NCI-H1048 (cell line): ENCODE measurements at regions not wholly inside any gene's neighbourhood (a gene's known extent, or its start where the extent isn't known, plus 50 kb on each side); places are given as distances from the start of the nearest gene placed in this dataset.

ENCODE experiments used
- DNase-seq: peaks from one replicate; lab custom pipeline; 2025; lab: John Stamatoyannopoulos, UW

- no peak for DNase-seq
Measured at GRCh38 chr16:77553130-77553529, 118.3 kb upstream of the ADAMTS18 start.

GRCh38 chr16:77555126-77555525 lies 120.3 kb upstream of the ADAMTS18 start:
- no peak for DNase-seq

- no peak for DNase-seq
Measured at GRCh38 chr16:77555791-77556190, 121.0 kb upstream of the ADAMTS18 start.

GRCh38 chr16:77556201-77556873 lies 121.5 kb upstream of the ADAMTS18 start:
- DNase-seq: no peak

- DNase-seq: no peak
Measured at GRCh38 chr16:77557385-77557784, 122.6 kb upstream of the ADAMTS18 start.

- DNase-seq: no peak
Measured at GRCh38 chr16:77558786-77559185, 124.0 kb upstream of the ADAMTS18 start.

GRCh38 chr16:77562497-77562896 lies 127.7 kb upstream of the ADAMTS18 start:
- DNase-seq: no peak

GRCh38 chr16:77564791-77565390 lies 130.1 kb upstream of the ADAMTS18 start:
- DNase-seq: no peak

- DNase-seq: no peak
Measured at GRCh38 chr16:77569406-77569805, 134.6 kb upstream of the ADAMTS18 start.

- DNase-seq: no peak
Measured at GRCh38 chr16:77570574-77570973, 135.7 kb upstream of the ADAMTS18 start.

GRCh38 chr16:77571115-77571862 lies 136.5 kb upstream of the ADAMTS18 start:
- DNase-seq: no peak

- no peak for DNase-seq
Measured at GRCh38 chr16:77574867-77575624, 140.2 kb upstream of the ADAMTS18 start.

GRCh38 chr16:77579351-77579891 lies 142.9 kb upstream of the NUDT7 start:
- no peak for DNase-seq

GRCh38 chr16:77581706-77582105 lies 140.6 kb upstream of the NUDT7 start:
- no peak for DNase-seq

- DNase-seq: no peak
Measured at GRCh38 chr16:77584205-77584859, 138.0 kb upstream of the NUDT7 start.

GRCh38 chr16:77585379-77586251 lies 136.7 kb upstream of the NUDT7 start:
- no peak for DNase-seq

GRCh38 chr16:77588389-77588788 lies 133.9 kb upstream of the NUDT7 start:
- no peak for DNase-seq

GRCh38 chr16:77589071-77589765 lies 133.1 kb upstream of the NUDT7 start:
- DNase-seq: no peak

GRCh38 chr16:77590707-77591106 lies 131.6 kb upstream of the NUDT7 start:
- DNase-seq: no peak

- DNase-seq: no peak
Measured at GRCh38 chr16:77591347-77591746, 131.0 kb upstream of the NUDT7 start.
